ENCODE measurements at regions not wholly inside any gene's neighbourhood (a gene's known extent, or its start where the extent isn't known, plus 50 kb on each side); places are given as distances from the start of the nearest gene placed in this dataset.

- dilution Hi-C loops (cut with MboI; ENCODE audit: extremely low pct_ligation_motif_present, low sequenced_read_pairs) (no loop called here), intact Hi-C loops (cut with micrococcal nuclease) (no loop called here)
- FAIRE-seq (no peak), DNase-seq (ENCODE audit: low read depth, low spot score) (no peak)
- no TSS peak for BruUV-seq (replicated peaks)
- Histone ChIP-seq H3K27me3 (ENCODE audit: control insufficient read depth in 2 of 2, insufficient read depth in 2 of 2, low read length in 2 of 2) (no peaks in the 10 kb centered on the region), H3K79me2 (ENCODE audit: control insufficient read depth, insufficient read depth, low read length) (no peaks in the 10 kb centered on the region), H3K27ac (ENCODE audit: insufficient read depth, low read depth, low read length) (no peak overlapping the region), H3K9me3 (replicated peaks; ENCODE audit: control insufficient read depth, insufficient read depth, low read length) (no peaks in the 10 kb centered on the region), H4K20me1 (replicated peaks; ENCODE audit: control insufficient read depth, extremely low read depth, insufficient read depth, low read length) (no peaks in the 10 kb centered on the region), H3K4me3 (replicated peaks in 1 of 3; ENCODE audit: insufficient read depth in 1 of 3, low read depth in 1 of 3, low read length in 3 of 3) (no peak overlapping the region), H3K36me3 (ENCODE audit: control insufficient read depth in 2 of 2, extremely low read depth in 1 of 2, insufficient read depth in 2 of 2, low read length in 2 of 2) (no peaks in the 10 kb centered on the region), H3K9ac (replicated peaks; ENCODE audit: extremely low read depth, insufficient read depth, low read length) (no peak overlapping the region), H3K4me2 (ENCODE audit: insufficient read depth, low read length) (no peak overlapping the region), H2AFZ (ENCODE audit: low read depth, low read length) (no peak overlapping the region), H3K4me1 (ENCODE audit: control insufficient read depth, extremely low read depth, insufficient read depth, low read length) (no peaks in the 10 kb centered on the region), H3K9me1 (replicated peaks; ENCODE audit: control insufficient read depth, extremely low read depth, insufficient read depth, low read length) (no peaks in the 10 kb centered on the region)
- CTCF ChIA-PET, result no interaction called here
- POLR2A ChIA-PET, result no interaction called here
- no peak for TF ChIP-seq MYC (IDR thresholded peaks at IDR 0.05; ENCODE audit: low read depth, low read length)
- TF ChIP-seq CTCF (IDR thresholded peaks at IDR 0.05; ENCODE audit: extremely low read depth in 1 of 2, insufficient read depth in 1 of 2, low read depth in 1 of 2, low read length in 2 of 2), result no peak
- no peak for TF ChIP-seq POLR2AphosphoS5 (IDR thresholded peaks at IDR 0.05; ENCODE audit: insufficient read depth, low read depth, low read length)
- TF ChIP-seq GATA2 (IDR thresholded peaks at IDR 0.05; ENCODE audit: insufficient read depth, insufficient read length, low read depth, low read length), result no peak
- TF ChIP-seq POLR2A (IDR thresholded peaks at IDR 0.05; ENCODE audit: low read depth, low read length), result no peak
- TF ChIP-seq MAX (IDR thresholded peaks at IDR 0.05; ENCODE audit: insufficient read depth, insufficient read length), result no peak
- TF ChIP-seq FOS (IDR thresholded peaks at IDR 0.05; ENCODE audit: borderline replicate concordance, insufficient read depth, low read length), result no peak
Observed at GRCh38 chr9:12230708-12231107, 462.5 kb upstream of the TYRP1 start.

GRCh38 chr9:12231832-12232231 is 461.4 kb upstream of the TYRP1 start:
- dilution Hi-C loops (cut with MboI; ENCODE audit: extremely low pct_ligation_motif_present, low sequenced_read_pairs) (no loop called here), intact Hi-C loops (cut with micrococcal nuclease) (no loop called here)
- Histone ChIP-seq H3K79me2 (ENCODE audit: control insufficient read depth, insufficient read depth, low read length) (no peaks in the 10 kb centered on the region), H3K9me3 (replicated peaks; ENCODE audit: control insufficient read depth, insufficient read depth, low read length) (no peaks in the 10 kb centered on the region), H2AFZ (ENCODE audit: low read depth, low read length) (no peak overlapping the region), H3K4me3 (replicated peaks in 1 of 3; ENCODE audit: insufficient read depth in 1 of 3, low read depth in 1 of 3, low read length in 3 of 3) (no peak overlapping the region), H4K20me1 (replicated peaks; ENCODE audit: control insufficient read depth, extremely low read depth, insufficient read depth, low read length) (no peaks in the 10 kb centered on the region), H3K4me2 (ENCODE audit: insufficient read depth, low read length) (no peak overlapping the region), H3K27ac (ENCODE audit: insufficient read depth, low read depth, low read length) (no peak overlapping the region), H3K4me1 (ENCODE audit: control insufficient read depth, extremely low read depth, insufficient read depth, low read length) (no peaks in the 10 kb centered on the region), H3K27me3 (ENCODE audit: control insufficient read depth in 2 of 2, insufficient read depth in 2 of 2, low read length in 2 of 2) (no peaks in the 10 kb centered on the region), H3K9me1 (replicated peaks; ENCODE audit: control insufficient read depth, extremely low read depth, insufficient read depth, low read length) (no peaks in the 10 kb centered on the region), H3K36me3 (ENCODE audit: control insufficient read depth in 2 of 2, extremely low read depth in 1 of 2, insufficient read depth in 2 of 2, low read length in 2 of 2) (no peaks in the 10 kb centered on the region), H3K9ac (replicated peaks; ENCODE audit: extremely low read depth, insufficient read depth, low read length) (no peak overlapping the region)
- no peak for DNase-seq (ENCODE audit: low read depth, low spot score)
- CTCF ChIA-PET, result no interaction called here
- no TSS peak for BruUV-seq (replicated peaks)
- no peak for FAIRE-seq
- no peak for TF ChIP-seq GATA2 (IDR thresholded peaks at IDR 0.05; ENCODE audit: insufficient read depth, insufficient read length, low read depth, low read length)
- TF ChIP-seq MYC (IDR thresholded peaks at IDR 0.05; ENCODE audit: low read depth, low read length), result no peak
- TF ChIP-seq FOS (IDR thresholded peaks at IDR 0.05; ENCODE audit: borderline replicate concordance, insufficient read depth, low read length), result no peak
- TF ChIP-seq EZH2 (IDR thresholded peaks at IDR 0.05; ENCODE audit: borderline replicate concordance, low read depth, low read length, severe bottlenecking), result no peak
- no peak for TF ChIP-seq MAX (IDR thresholded peaks at IDR 0.05; ENCODE audit: insufficient read depth, insufficient read length)
- no peak for TF ChIP-seq POLR2A (IDR thresholded peaks at IDR 0.05; ENCODE audit: low read depth, low read length)
- no peak for TF ChIP-seq CTCF (IDR thresholded peaks at IDR 0.05; ENCODE audit: extremely low read depth in 1 of 2, insufficient read depth in 1 of 2, low read depth in 1 of 2, low read length in 2 of 2)
- no peak for TF ChIP-seq POLR2AphosphoS5 (IDR thresholded peaks at IDR 0.05; ENCODE audit: insufficient read depth, low read depth, low read length)
- no peak for TF ChIP-seq JUN (IDR thresholded peaks at IDR 0.05; ENCODE audit: borderline replicate concordance, insufficient read depth, insufficient read length, low read depth)
- POLR2A ChIA-PET, result no interaction called here
